ENCODE measurements at regions not wholly inside any gene's neighbourhood (a gene's known extent, or its start where the extent isn't known, plus 50 kb on each side); places are given as distances from the start of the nearest gene placed in this dataset.

GRCh38 chr14:94682061-94682516 lies 69.9 kb downstream of the SERPINA3 start:
- Histone ChIP-seq H3K36me3 (replicated peaks; ENCODE audit: insufficient read depth, low read length) (no peaks in the 10 kb centered on the region), H3K27ac (ENCODE audit: low read length) (no peak overlapping the region), H3K4me2 (ENCODE audit: low read depth, low read length) (no peak overlapping the region), H3K4me3 (ENCODE audit: low read length) (no peak overlapping the region), H3K9ac (ENCODE audit: low read length) (no peak overlapping the region), H2AFZ (ENCODE audit: low read length) (no peak overlapping the region), H3K9me2 (replicated peaks; ENCODE audit: insufficient read depth, low read length) (no peaks in the 10 kb centered on the region), H3K4me1 (ENCODE audit: low read length) (no peaks in the 10 kb centered on the region), H3K79me2 (ENCODE audit: low read length) (no peaks in the 10 kb centered on the region), H3F3A (ENCODE audit: insufficient read depth, low read length) (no peaks in the 10 kb centered on the region), H3K27me3 (replicated peaks; ENCODE audit: insufficient read depth, low read length) (no peaks in the 10 kb centered on the region), H4K20me1 (ENCODE audit: insufficient read depth, low read length) (no peaks in the 10 kb centered on the region), H3K9me3 (replicated peaks; ENCODE audit: insufficient read depth, low read length) (no peaks in the 10 kb centered on the region)
- TF ChIP-seq EZH2phosphoT487 (IDR thresholded peaks at IDR 0.05; ENCODE audit: low read length) (no peak), EZH2 (optimal IDR thresholded peaks at IDR 0.05; ENCODE audit: low read depth, low read length) (no peak), CTCF (IDR thresholded peaks at IDR 0.05; ENCODE audit: low read length) (no peak)
- no peak for DNase-seq

GRCh38 chr14:94681300-94682060 lies 69.3 kb downstream of the SERPINA3 start:
- Histone ChIP-seq H3K27me3 (replicated peaks; ENCODE audit: insufficient read depth, low read length) (no peaks in the 10 kb centered on the region), H3K27ac (ENCODE audit: low read length) (no peak overlapping the region), H3K9ac (ENCODE audit: low read length) (no peak overlapping the region), H3F3A (ENCODE audit: insufficient read depth, low read length) (no peaks in the 10 kb centered on the region), H3K36me3 (replicated peaks; ENCODE audit: insufficient read depth, low read length) (no peaks in the 10 kb centered on the region), H3K9me2 (replicated peaks; ENCODE audit: insufficient read depth, low read length) (no peaks in the 10 kb centered on the region), H3K4me2 (ENCODE audit: low read depth, low read length) (no peak overlapping the region), H4K20me1 (ENCODE audit: insufficient read depth, low read length) (no peaks in the 10 kb centered on the region), H3K79me2 (ENCODE audit: low read length) (no peaks in the 10 kb centered on the region), H2AFZ (ENCODE audit: low read length) (no peak overlapping the region), H3K4me1 (ENCODE audit: low read length) (no peaks in the 10 kb centered on the region), H3K9me3 (replicated peaks; ENCODE audit: insufficient read depth, low read length) (no peaks in the 10 kb centered on the region), H3K4me3 (ENCODE audit: low read length) (no peak overlapping the region)
- TF ChIP-seq EZH2 (optimal IDR thresholded peaks at IDR 0.05; ENCODE audit: low read depth, low read length) = no peak
- TF ChIP-seq CTCF (IDR thresholded peaks at IDR 0.05; ENCODE audit: low read length) = peak; percentile 31
- no peak for TF ChIP-seq EZH2phosphoT487 (IDR thresholded peaks at IDR 0.05; ENCODE audit: low read length)
- peak; percentile 20 for DNase-seq

GRCh38 chr14:94680862-94681288 lies 68.7 kb downstream of the SERPINA3 start:
- no peak for DNase-seq
- H3K4me2 ChIP-seq (ENCODE audit: low read depth, low read length) = no peak overlapping the region
- no peaks in the 10 kb centered on the region for H3K9me2 ChIP-seq (replicated peaks; ENCODE audit: insufficient read depth, low read length)
- no peak overlapping the region for H3K9ac ChIP-seq (ENCODE audit: low read length)
- no peaks in the 10 kb centered on the region for H4K20me1 ChIP-seq (ENCODE audit: insufficient read depth, low read length)
- H3K4me1 ChIP-seq (ENCODE audit: low read length) = no peaks in the 10 kb centered on the region
- H3K9me3 ChIP-seq (replicated peaks; ENCODE audit: insufficient read depth, low read length) = no peaks in the 10 kb centered on the region
- no peaks in the 10 kb centered on the region for H3K27me3 ChIP-seq (replicated peaks; ENCODE audit: insufficient read depth, low read length)
- H3F3A ChIP-seq (ENCODE audit: insufficient read depth, low read length) = no peaks in the 10 kb centered on the region
- TF ChIP-seq EZH2phosphoT487 (IDR thresholded peaks at IDR 0.05; ENCODE audit: low read length) (no peak), CTCF (IDR thresholded peaks at IDR 0.05; ENCODE audit: low read length) (no peak), EZH2 (optimal IDR thresholded peaks at IDR 0.05; ENCODE audit: low read depth, low read length) (no peak)
- no peak overlapping the region for H3K27ac ChIP-seq (ENCODE audit: low read length)
- no peak overlapping the region for H2AFZ ChIP-seq (ENCODE audit: low read length)
- H3K4me3 ChIP-seq (ENCODE audit: low read length) = no peak overlapping the region
- no peaks in the 10 kb centered on the region for H3K79me2 ChIP-seq (ENCODE audit: low read length)
- H3K36me3 ChIP-seq (replicated peaks; ENCODE audit: insufficient read depth, low read length) = no peaks in the 10 kb centered on the region

All from MM.1S (cell line).